H9 (cell line): ENCODE measurements at regions not wholly inside any gene's neighbourhood (a gene's known extent, or its start where the extent isn't known, plus 50 kb on each side); places are given as distances from the start of the nearest gene placed in this dataset.

Experiments
- DNase-seq: peaks from one replicate; pipeline ENCODE4 v3.0.0-alpha.2; 2017
- H2AFZ ChIP-seq: one replicate; pipeline ENCODE4 v1.6.1; 2013; ENCODE audit warnings: mild to moderate bottlenecking, low read length, control low read depth, moderate library complexity
- H2AK5ac ChIP-seq: 2 replicates; pipeline ENCODE4 v1.6.1; 2013; ENCODE audit warnings: low read length, control low read depth, mixed read lengths; ENCODE audit not compliant: insufficient read length
- H2BK120ac ChIP-seq: one replicate; pipeline ENCODE4 v1.6.1; 2013; ENCODE audit warnings: low read depth, mild to moderate bottlenecking, low read length, control low read depth, inconsistent platforms; ENCODE audit not compliant: poor library complexity, severe bottlenecking
- H2BK12ac ChIP-seq: 2 replicates; pipeline ENCODE4 v1.6.1; 2013; ENCODE audit warnings: low read length, control low read depth, mixed read lengths, low read depth; ENCODE audit not compliant: insufficient read length
- H2BK15ac ChIP-seq: 2 replicates; pipeline ENCODE4 v1.6.1; 2013; ENCODE audit warnings: low read depth, low read length, control low read depth
- H2BK20ac ChIP-seq: one replicate; pipeline ENCODE4 v1.6.1; 2013; ENCODE audit warnings: low read depth, mild to moderate bottlenecking, low read length, control low read depth, inconsistent platforms; ENCODE audit not compliant: poor library complexity, severe bottlenecking
- H2BK5ac ChIP-seq: 2 replicates; pipeline ENCODE4 v1.6.1; 2013; ENCODE audit warnings: low read length, control low read depth, mixed read lengths; ENCODE audit not compliant: insufficient read length
- H3K14ac ChIP-seq: 2 replicates; pipeline ENCODE4 v1.6.1; 2013; ENCODE audit warnings: low read length, control low read depth; ENCODE audit not compliant: insufficient read depth
- H3K18ac ChIP-seq: 2 replicates; pipeline ENCODE4 v1.6.1; 2013; ENCODE audit warnings: low read depth, mild to moderate bottlenecking, mixed read lengths, low read length, control low read depth; ENCODE audit not compliant: insufficient read length
- H3K23ac ChIP-seq: 2 replicates; pipeline ENCODE4 v1.6.1; 2013; ENCODE audit warnings: low read length, control low read depth, mixed read lengths, low read depth; ENCODE audit not compliant: insufficient read length
- H3K23me2 ChIP-seq: 2 replicates; pipeline ENCODE4 v1.6.1; 2013; ENCODE audit warnings: low read depth, mild to moderate bottlenecking, mixed read lengths, low read length, control low read depth; ENCODE audit not compliant: insufficient read length, poor library complexity, severe bottlenecking
- H3K27ac ChIP-seq: 2 replicates; pipeline ENCODE4 v1.5.1; 2013; ENCODE audit warnings: low read length, control low read depth, mixed read lengths, low read depth; ENCODE audit not compliant: insufficient read length
- H3K27me3 ChIP-seq: 2 replicates; pipeline ENCODE4 v1.6.1; 2013; ENCODE audit warnings: low read length, control low read depth, inconsistent platforms; ENCODE audit not compliant: insufficient read depth
- H3K4ac ChIP-seq: 2 replicates; pipeline ENCODE4 v1.6.1; 2013; ENCODE audit warnings: low read depth, mild to moderate bottlenecking, control low read depth, inconsistent platforms, low read length, moderate library complexity
- H3K4me1 ChIP-seq: 2 replicates; pipeline ENCODE4 v1.6.1; 2013; ENCODE audit warnings: low read length, control low read depth, inconsistent platforms; ENCODE audit not compliant: insufficient read depth
- H3K4me2 ChIP-seq: 2 replicates; pipeline ENCODE4 v1.6.1; 2013; ENCODE audit warnings: low read length, control low read depth, mixed read lengths; ENCODE audit not compliant: insufficient read length, insufficient read depth
- H3K56ac ChIP-seq: 2 replicates; pipeline ENCODE4 v1.6.1; 2013; ENCODE audit warnings: low read depth, mild to moderate bottlenecking, mixed read lengths, low read length, control low read depth; ENCODE audit not compliant: insufficient read length
- H3K79me1 ChIP-seq: 2 replicates; pipeline ENCODE4 v1.6.1; 2013; ENCODE audit warnings: low read depth, mild to moderate bottlenecking, moderate library complexity, low read length, control low read depth, inconsistent platforms; ENCODE audit not compliant: insufficient read depth, poor library complexity, severe bottlenecking
- H3K79me2 ChIP-seq: 2 replicates; pipeline ENCODE4 v1.6.1; 2013; ENCODE audit warnings: low read length, control low read depth, inconsistent platforms; ENCODE audit not compliant: insufficient read depth
- H3K9ac ChIP-seq: 2 replicates; pipeline ENCODE4 v1.6.1; 2013; ENCODE audit warnings: low read length, control low read depth, mixed read lengths; ENCODE audit not compliant: insufficient read length; ENCODE audit errors: extremely low read depth
- H3K9me3 ChIP-seq: one replicate; pipeline ENCODE4 v1.6.1; 2013; ENCODE audit warnings: low read depth, low read length, inconsistent platforms; ENCODE audit not compliant: control insufficient read depth
- H3T11ph ChIP-seq: one replicate; pipeline ENCODE4 v1.6.1; 2013; ENCODE audit warnings: mild to moderate bottlenecking, low read length, control low read depth, inconsistent platforms
- H4K20me1 ChIP-seq: one replicate; pipeline ENCODE4 v1.6.1; 2013; ENCODE audit not compliant: control insufficient read depth, insufficient read length, insufficient read depth
- H4K5ac ChIP-seq: 2 replicates; pipeline ENCODE4 v1.6.1; 2013; ENCODE audit warnings: low read depth, mild to moderate bottlenecking, mixed read lengths, low read length, control low read depth; ENCODE audit not compliant: insufficient read length
- H4K8ac ChIP-seq: replicated peaks from 2 replicates; pipeline ENCODE4 v1.6.1; 2013; ENCODE audit warnings: low read length, control low read depth, mixed read lengths, low read depth; ENCODE audit not compliant: insufficient read length
- H4K91ac ChIP-seq: 2 replicates; pipeline ENCODE4 v1.6.1; 2013; ENCODE audit warnings: low read depth, mild to moderate bottlenecking, moderate library complexity, mixed read lengths, low read length, control low read depth; ENCODE audit not compliant: insufficient read length
- H3K27ac Mint-ChIP-seq, 3 experiments: 2 replicates in 2 of 3; 3 replicates in 1 of 3; pipeline ENCODE4 v1.8.0; 2020 to 2021; ENCODE audit warnings: mixed read lengths in 3 of 3, mild to moderate bottlenecking in 1 of 3, moderate library complexity in 1 of 3
- H3K27me3 Mint-ChIP-seq: 2 replicates; pipeline ENCODE4 v1.8.0; 2021; ENCODE audit warnings: low read depth, mild to moderate bottlenecking, moderate library complexity, mixed read lengths
- H3K36me3 Mint-ChIP-seq, 3 experiments: 2 replicates in 2 of 3; 3 replicates in 1 of 3; pipeline ENCODE4 v1.8.0; 2020 to 2021; ENCODE audit warnings: low read depth in 3 of 3, mixed read lengths in 3 of 3; ENCODE audit not compliant: insufficient read depth in 1 of 3
- H3K4me1 Mint-ChIP-seq, 2 experiments: 2 replicates each; pipeline ENCODE4 v1.8.0; 2020; ENCODE audit warnings: mixed read lengths in 2 of 2
- H3K4me3 Mint-ChIP-seq, 2 experiments: 2 replicates in 1 of 2; 3 replicates in 1 of 2; pipeline ENCODE4 v1.8.0; 2020 to 2021; ENCODE audit warnings: mild to moderate bottlenecking in 2 of 2, mixed read lengths in 2 of 2, moderate library complexity in 1 of 2
- H3K9me3 Mint-ChIP-seq, 2 experiments: 2 replicates in 1 of 2; 3 replicates in 1 of 2; pipeline ENCODE4 v1.8.0; 2020; ENCODE audit warnings: mild to moderate bottlenecking in 2 of 2, mixed read lengths in 2 of 2, moderate library complexity in 1 of 2
- CTCF ChIP-seq: fragments of 200-600 bp; sonication (generic); conservative IDR thresholded peaks from 3 replicates; pipeline ENCODE4 v1.8.0; 2021; ENCODE audit warnings: antibody characterized with exemption, mild to moderate bottlenecking
- WGBS: extraction: QIAGEN DNeasy Blood & Tissue Kit; methylation state at CpG from one replicate; pipeline ENCODE4 v1.1.7; 2013; ENCODE audit warnings: missing lambda C conversion rate, low lambda C conversion rate, mixed read lengths; ENCODE audit not compliant: insufficient read length; ENCODE audit errors: extremely low coverage; 5-methylcytosine and 5-hydroxymethylcytosine counted together

DNA sequence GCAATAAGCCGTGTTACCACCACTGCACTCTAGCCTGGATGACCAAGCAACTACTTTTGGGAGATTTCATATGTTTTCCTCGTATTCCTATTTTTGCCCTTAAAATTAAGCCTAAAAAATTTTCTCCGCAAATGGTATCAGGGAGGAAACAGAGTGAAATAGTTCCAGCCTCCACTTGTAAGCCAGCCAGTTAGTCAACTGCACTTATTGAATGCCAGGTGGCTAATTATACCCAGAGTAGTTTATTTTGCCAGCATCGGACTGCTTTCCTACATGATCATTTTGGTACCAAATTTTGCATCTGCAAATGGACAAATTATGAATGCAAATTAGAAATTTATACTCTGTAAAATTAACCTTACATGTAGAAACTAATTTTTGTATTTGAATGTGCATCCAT, 90.2 kb upstream of the ARHGAP28 start:
- peaks cover 2% of the 10 kb centered on the region; the same call in 1 of the 2 replicates for H3K4me1 ChIP-seq
- no peaks in the 10 kb centered on the region for H3K79me1 ChIP-seq
- no peak overlapping the region for H2BK15ac ChIP-seq
- no peaks in the 10 kb centered on the region for H3K27me3 Mint-ChIP-seq
- H3K4me2 ChIP-seq = no peak overlapping the region
- no peaks in the 10 kb centered on the region for H3K27me3 ChIP-seq
- H3K18ac ChIP-seq = no peak overlapping the region
- no peak overlapping the region for H3T11ph ChIP-seq
- no peaks in the 10 kb centered on the region for H4K20me1 ChIP-seq
- H3K4me3 Mint-ChIP-seq = no peak overlapping the region
- H3K23ac ChIP-seq = no peak overlapping the region
- H3K9ac ChIP-seq = no peak overlapping the region
- H3K23me2 ChIP-seq = no peaks in the 10 kb centered on the region
- DNase-seq = no peak
- no peak overlapping the region for H2AFZ ChIP-seq
- H3K27ac Mint-ChIP-seq = no peak overlapping the region
- peaks cover 15 to 21% of the 10 kb centered on the region in 2 experiments for H3K4me1 Mint-ChIP-seq
- WGBS = no CpG with 5 or more reads among the region's 4 CpGs
- no peak overlapping the region for H2BK12ac ChIP-seq
- no peak overlapping the region for H3K56ac ChIP-seq
- no peak for TF ChIP-seq CTCF
- H2BK20ac ChIP-seq = no peak overlapping the region
- no peaks in the 10 kb centered on the region for H3K9me3 ChIP-seq
- H3K9me3 Mint-ChIP-seq = peaks cover 2 to 6% of the 10 kb centered on the region in 2 experiments; a peak in 2 of 5 replicates
- H3K14ac ChIP-seq = no peak overlapping the region
- no peak overlapping the region for H4K5ac ChIP-seq
- H3K79me2 ChIP-seq = no peaks in the 10 kb centered on the region
- no peak overlapping the region for H3K27ac ChIP-seq
- no peak overlapping the region for H4K91ac ChIP-seq
- no peak overlapping the region for H3K4ac ChIP-seq
- H2AK5ac ChIP-seq = no peak overlapping the region
- H2BK5ac ChIP-seq = no peak overlapping the region
- peaks cover 0 to 6% (median 1%) of the 10 kb centered on the region in 3 experiments; a peak in 3 of 7 replicates for H3K36me3 Mint-ChIP-seq
- no peak overlapping the region for H2BK120ac ChIP-seq
- H4K8ac ChIP-seq = no peak overlapping the region
